GM18873 (cell line): ENCODE measurements at regions not wholly inside any gene's neighbourhood (a gene's known extent, or its start where the extent isn't known, plus 50 kb on each side); places are given as distances from the start of the nearest gene placed in this dataset.

ENCODE experiments used
- ATAC-seq: cut with Tn5 transposase; IDR thresholded peaks from one replicate; pipeline ENCODE4 v1.9.1; 2021; ENCODE audit warnings: mild to moderate bottlenecking, moderate library complexity, moderate number of reproducible peaks; ENCODE audit not compliant: unreplicated experiment, low FRiP score

GRCh38 chr2:230640540-230641011, 72.1 kb upstream of the CAB39 start:
- ATAC-seq: no peak

- ATAC-seq: no peak
Observed at GRCh38 chr2:230642966-230643365, 69.7 kb upstream of the CAB39 start.

GRCh38 chr2:230643576-230644291, 68.9 kb upstream of the CAB39 start:
- peak; percentile 51 for ATAC-seq

- ATAC-seq: no peak
Observed at GRCh38 chr2:230644356-230644935, 68.2 kb upstream of the CAB39 start.

GRCh38 chr2:230648356-230648755, 64.3 kb upstream of the CAB39 start:
- no peak for ATAC-seq

GRCh38 chr2:230650585-230651137, 62.0 kb upstream of the CAB39 start:
- ATAC-seq: no peak

- ATAC-seq: no peak
Observed at GRCh38 chr2:230654057-230654456, 58.6 kb upstream of the CAB39 start.

- ATAC-seq: no peak
Observed at GRCh38 chr2:230657462-230657861, 55.2 kb upstream of the CAB39 start.

GRCh38 chr2:230657906-230658305, 54.7 kb upstream of the CAB39 start:
- ATAC-seq: no peak

- no peak for ATAC-seq
Observed at GRCh38 chr2:230658577-230658876, 54.1 kb upstream of the CAB39 start.

- peak; percentile 32 for ATAC-seq
Observed at GRCh38 chr2:230658877-230659652, 53.6 kb upstream of the CAB39 start.

GRCh38 chr2:230660294-230661060, 52.2 kb upstream of the CAB39 start:
- no peak for ATAC-seq

GRCh38 chr2:230661072-230661957, 51.3 kb upstream of the CAB39 start:
- peak; percentile 35 for ATAC-seq
